ENCODE measurements at regions not wholly inside any gene's neighbourhood (a gene's known extent, or its start where the extent isn't known, plus 50 kb on each side); places are given as distances from the start of the nearest gene placed in this dataset.

- no peak for TF ChIP-seq CTCF (IDR thresholded peaks at IDR 0.05)
- TF ChIP-seq POLR2A (IDR thresholded peaks at IDR 0.05): no peak
Observed at GRCh38 chrX:121150217-121150616, 102.8 kb downstream of the GLUD2 start.
